ENCODE measurements at regions not wholly inside any gene's neighbourhood (a gene's known extent, or its start where the extent isn't known, plus 50 kb on each side); places are given as distances from the start of the nearest gene placed in this dataset.
A peak's percentile ranks its signal among the peaks of the same experiment; 100 is the strongest.

DNA sequence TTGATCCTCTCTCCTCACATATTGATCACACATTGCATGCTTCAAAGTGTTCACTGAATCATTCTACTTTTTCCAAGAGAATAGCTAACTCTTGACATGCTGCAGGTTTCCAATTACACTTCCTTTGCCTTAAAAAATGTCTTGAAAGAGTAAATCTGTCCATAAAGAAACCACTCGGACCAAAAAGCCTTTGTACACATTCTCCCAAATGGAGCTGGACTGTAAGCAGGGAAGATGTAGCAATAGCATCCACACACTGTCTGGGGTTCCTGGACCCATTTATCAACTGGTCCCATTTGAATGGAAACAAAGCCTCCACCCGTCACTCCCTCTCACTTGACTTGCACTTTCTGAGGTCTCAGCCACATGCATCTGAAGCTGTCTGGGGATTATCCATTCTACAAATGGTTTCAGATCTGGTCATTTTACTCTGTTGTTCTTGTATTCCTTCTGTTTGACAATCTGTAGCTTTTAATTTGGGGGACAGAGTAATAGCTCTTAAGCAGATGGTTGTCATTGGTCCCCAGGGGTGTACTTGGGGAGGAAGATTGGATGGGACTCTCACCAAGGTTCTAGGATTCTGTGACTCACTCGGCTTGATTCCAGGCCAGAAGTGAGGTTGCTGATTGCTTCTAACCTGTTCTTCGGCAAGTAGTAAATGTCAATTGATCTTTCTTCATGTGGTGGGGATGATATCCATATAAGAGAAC is 203.5 kb downstream of the HIBADH start:
- Mint-ChIP-seq H3K27me3 (ENCODE audit: low read depth) (peaks cover 13% of the 10 kb centered on the region), H3K36me3 (ENCODE audit: low read depth) (no peaks in the 10 kb centered on the region), H3K4me3 (no peak overlapping the region), H3K27ac (peak overlapping the region in 2 of 3 experiments; percentile 1 to 34), H3K4me1 (peaks cover 38% of the 10 kb centered on the region), H3K9me3 (no peaks in the 10 kb centered on the region)
- TF ChIP-seq, protein P1, sequence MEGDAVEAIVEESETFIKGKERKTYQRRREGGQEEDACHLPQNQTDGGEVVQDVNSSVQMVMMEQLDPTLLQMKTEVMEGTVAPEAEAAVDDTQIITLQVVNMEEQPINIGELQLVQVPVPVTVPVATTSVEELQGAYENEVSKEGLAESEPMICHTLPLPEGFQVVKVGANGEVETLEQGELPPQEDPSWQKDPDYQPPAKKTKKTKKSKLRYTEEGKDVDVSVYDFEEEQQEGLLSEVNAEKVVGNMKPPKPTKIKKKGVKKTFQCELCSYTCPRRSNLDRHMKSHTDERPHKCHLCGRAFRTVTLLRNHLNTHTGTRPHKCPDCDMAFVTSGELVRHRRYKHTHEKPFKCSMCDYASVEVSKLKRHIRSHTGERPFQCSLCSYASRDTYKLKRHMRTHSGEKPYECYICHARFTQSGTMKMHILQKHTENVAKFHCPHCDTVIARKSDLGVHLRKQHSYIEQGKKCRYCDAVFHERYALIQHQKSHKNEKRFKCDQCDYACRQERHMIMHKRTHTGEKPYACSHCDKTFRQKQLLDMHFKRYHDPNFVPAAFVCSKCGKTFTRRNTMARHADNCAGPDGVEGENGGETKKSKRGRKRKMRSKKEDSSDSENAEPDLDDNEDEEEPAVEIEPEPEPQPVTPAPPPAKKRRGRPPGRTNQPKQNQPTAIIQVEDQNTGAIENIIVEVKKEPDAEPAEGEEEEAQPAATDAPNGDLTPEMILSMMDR (IDR thresholded peaks at IDR 0.05; ENCODE audit: unreplicated experiment in 3 of 3): no peak

DNA sequence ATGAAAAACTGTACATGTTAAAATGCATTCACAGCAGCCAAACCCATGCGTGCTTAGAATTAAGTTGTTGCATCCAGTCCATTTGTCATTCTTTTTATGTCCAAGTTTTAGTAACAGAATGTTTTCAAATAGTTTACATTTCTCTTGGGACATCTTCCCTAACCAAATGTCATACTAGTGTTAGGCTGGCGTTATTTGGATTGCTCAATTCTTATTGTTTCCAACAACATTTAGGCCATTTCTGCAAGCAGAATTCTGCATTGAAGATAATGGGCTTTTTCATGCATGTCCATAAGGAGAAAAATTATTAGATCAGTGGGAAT is 203.0 kb downstream of the HIBADH start:
- H3K27me3 Mint-ChIP-seq (ENCODE audit: low read depth): peaks cover 13% of the 10 kb centered on the region
- no peaks in the 10 kb centered on the region for H3K36me3 Mint-ChIP-seq (ENCODE audit: low read depth)
- H3K27ac Mint-ChIP-seq: peak overlapping the region in 2 of 3 experiments; percentile 34 to 48
- no peaks in the 10 kb centered on the region for H3K9me3 Mint-ChIP-seq
- H3K4me1 Mint-ChIP-seq: peaks cover 35% of the 10 kb centered on the region
- TF ChIP-seq, protein P1 (IDR thresholded peaks at IDR 0.05; ENCODE audit: unreplicated experiment in 3 of 3): no peak
- H3K4me3 Mint-ChIP-seq: no peak overlapping the region

DNA sequence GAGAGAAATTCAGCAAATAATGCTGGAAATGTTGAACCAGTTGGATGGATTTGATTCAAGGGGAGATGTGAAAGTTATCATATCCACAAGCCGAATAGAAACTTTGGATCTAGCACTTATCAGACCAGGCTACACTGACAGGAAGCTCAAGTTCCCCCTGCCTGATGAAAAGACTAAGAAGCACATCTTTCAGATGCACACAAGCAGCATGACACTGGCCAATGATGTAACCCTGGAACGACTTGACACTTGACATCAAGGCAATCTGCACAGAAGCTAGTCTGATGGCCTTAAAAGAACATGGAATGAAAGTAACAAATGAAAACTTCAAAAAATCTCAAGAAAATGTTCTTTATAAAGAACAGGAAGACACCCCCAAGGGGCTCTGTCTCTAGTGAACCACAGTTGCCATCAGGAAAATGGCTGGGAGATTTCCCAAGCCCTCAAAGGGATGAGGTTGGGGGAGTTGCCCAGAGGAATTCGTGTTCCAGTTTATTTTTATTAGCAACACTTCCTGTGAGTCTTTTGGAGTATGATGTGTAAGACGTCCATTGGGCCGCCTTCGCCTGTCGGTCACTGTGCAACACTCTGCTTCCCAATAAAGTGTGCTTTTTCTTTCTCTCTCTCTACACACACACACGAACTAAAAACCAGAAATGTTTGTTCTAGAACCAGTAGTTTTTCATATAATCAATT is 200.0 kb downstream of the HIBADH start:
- TF ChIP-seq, protein P1 (IDR thresholded peaks at IDR 0.05; ENCODE audit: unreplicated experiment in 3 of 3): no peak
- H3K27me3 Mint-ChIP-seq (ENCODE audit: low read depth): peaks cover 28% of the 10 kb centered on the region
- H3K4me3 Mint-ChIP-seq: no peak overlapping the region
- peaks cover 25% of the 10 kb centered on the region for H3K4me1 Mint-ChIP-seq
- H3K27ac Mint-ChIP-seq: peak overlapping the region in 1 of 3 experiments; percentile 13
- H3K9me3 Mint-ChIP-seq: no peaks in the 10 kb centered on the region
- H3K36me3 Mint-ChIP-seq (ENCODE audit: low read depth): no peaks in the 10 kb centered on the region

DNA sequence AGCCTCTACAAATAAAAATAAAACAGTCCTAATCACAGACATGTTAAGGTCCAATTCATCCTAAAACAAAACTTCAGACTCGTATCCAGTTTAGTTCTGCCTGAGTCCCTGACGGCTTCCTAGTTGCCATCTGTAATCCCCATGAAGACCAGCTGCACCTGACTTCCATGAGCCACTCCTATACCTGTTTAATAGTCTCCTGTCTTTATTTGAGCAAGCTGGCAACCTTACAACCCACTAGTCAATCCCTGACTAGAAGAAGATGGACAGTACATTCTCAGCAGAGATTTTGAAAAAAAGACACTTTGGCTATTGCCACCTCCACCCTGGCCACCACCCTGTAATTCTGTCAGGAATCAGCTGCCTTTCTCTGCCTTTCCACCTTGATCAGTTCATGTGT is 197.7 kb downstream of the HIBADH start:
- TF ChIP-seq, protein P1 (IDR thresholded peaks at IDR 0.05; ENCODE audit: unreplicated experiment in 3 of 3): no peak
- Mint-ChIP-seq H3K9me3 (no peaks in the 10 kb centered on the region), H3K4me1 (peaks cover 7% of the 10 kb centered on the region), H3K36me3 (ENCODE audit: low read depth) (no peaks in the 10 kb centered on the region), H3K27ac (no peak overlapping the region), H3K4me3 (no peak overlapping the region), H3K27me3 (ENCODE audit: low read depth) (peaks cover 31% of the 10 kb centered on the region)

DNA sequence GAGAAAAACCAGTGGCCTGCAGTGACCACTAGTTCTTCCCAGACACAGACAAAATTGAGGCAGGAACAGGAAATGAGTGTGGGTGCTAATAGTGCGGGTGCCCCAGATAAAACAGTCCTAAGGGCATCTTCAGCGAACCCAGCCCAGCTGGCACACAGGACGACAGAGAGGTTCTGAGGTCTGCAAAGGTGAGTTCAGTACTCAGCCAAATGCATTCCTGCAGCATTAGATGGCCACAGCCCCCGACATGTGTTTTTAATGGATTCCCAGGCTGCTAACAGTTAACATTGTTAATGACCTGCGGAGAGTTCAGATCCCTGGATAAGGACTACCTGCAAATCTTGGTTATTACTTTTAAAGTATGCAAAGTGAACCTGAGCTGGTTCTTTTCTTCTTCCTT is 196.0 kb downstream of the HIBADH start:
- Mint-ChIP-seq H3K4me3 (no peak overlapping the region), H3K36me3 (ENCODE audit: low read depth) (no peaks in the 10 kb centered on the region), H3K27me3 (ENCODE audit: low read depth) (peaks cover 31% of the 10 kb centered on the region), H3K9me3 (no peaks in the 10 kb centered on the region), H3K4me1 (peaks cover 11% of the 10 kb centered on the region), H3K27ac (no peak overlapping the region)
- TF ChIP-seq, protein P1 (IDR thresholded peaks at IDR 0.05; ENCODE audit: unreplicated experiment in 3 of 3): no peak

DNA sequence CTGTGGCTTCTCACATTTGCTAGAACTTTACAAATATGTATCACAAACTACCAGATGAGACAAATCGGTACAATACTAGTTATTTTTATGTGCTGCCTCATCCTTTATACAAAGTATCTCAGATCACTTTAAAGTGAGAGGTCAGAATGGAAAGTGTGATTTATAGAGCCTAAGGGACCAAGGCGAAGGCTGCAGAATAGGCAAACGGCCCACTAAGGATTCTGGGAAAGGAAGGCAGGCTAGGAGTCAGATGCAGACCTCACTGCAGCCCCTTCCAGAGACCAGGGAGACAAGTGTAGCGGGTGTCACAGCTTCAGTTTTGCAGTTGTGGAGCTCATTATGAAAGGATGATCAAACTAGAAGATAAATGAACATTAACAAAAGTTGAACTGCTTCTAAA is 190.6 kb downstream of the HIBADH start:
- peaks cover 10% of the 10 kb centered on the region for H3K27me3 Mint-ChIP-seq (ENCODE audit: low read depth)

More for the DNA sequence above, 190.6 kb downstream of the HIBADH start:
- H3K36me3 Mint-ChIP-seq (ENCODE audit: low read depth): no peaks in the 10 kb centered on the region
- TF ChIP-seq, protein P1 (IDR thresholded peaks at IDR 0.05; ENCODE audit: unreplicated experiment in 3 of 3): no peak
- H3K4me1 Mint-ChIP-seq: peaks cover 9% of the 10 kb centered on the region
- no peak overlapping the region for H3K4me3 Mint-ChIP-seq
- H3K27ac Mint-ChIP-seq: peak overlapping the region in 1 of 3 experiments; percentile 39
- H3K9me3 Mint-ChIP-seq: no peaks in the 10 kb centered on the region

All from nephron (organoid).